AG09319 (cell line): ENCODE measurements at regions not wholly inside any gene's neighbourhood (a gene's known extent, or its start where the extent isn't known, plus 50 kb on each side); places are given as distances from the start of the nearest gene placed in this dataset.

Experiments used
- DNase-seq: peaks from one replicate; pipeline ENCODE4 v3.0.0-alpha.2; 2010; ENCODE audit warnings: low read depth; ENCODE audit errors: extremely low read depth
- TF ChIP-seq, protein P1 (sequence below): IDR thresholded peaks from 2 replicates; pipeline ENCODE4 v1.5.1; 2011; ENCODE audit warnings: low read depth, mild to moderate bottlenecking, inconsistent platforms, low read length, moderate library complexity

GRCh38 chr1:214208460-214208859, 72.5 kb upstream of the SMYD2 start:
- DNase-seq = no peak

DNA sequence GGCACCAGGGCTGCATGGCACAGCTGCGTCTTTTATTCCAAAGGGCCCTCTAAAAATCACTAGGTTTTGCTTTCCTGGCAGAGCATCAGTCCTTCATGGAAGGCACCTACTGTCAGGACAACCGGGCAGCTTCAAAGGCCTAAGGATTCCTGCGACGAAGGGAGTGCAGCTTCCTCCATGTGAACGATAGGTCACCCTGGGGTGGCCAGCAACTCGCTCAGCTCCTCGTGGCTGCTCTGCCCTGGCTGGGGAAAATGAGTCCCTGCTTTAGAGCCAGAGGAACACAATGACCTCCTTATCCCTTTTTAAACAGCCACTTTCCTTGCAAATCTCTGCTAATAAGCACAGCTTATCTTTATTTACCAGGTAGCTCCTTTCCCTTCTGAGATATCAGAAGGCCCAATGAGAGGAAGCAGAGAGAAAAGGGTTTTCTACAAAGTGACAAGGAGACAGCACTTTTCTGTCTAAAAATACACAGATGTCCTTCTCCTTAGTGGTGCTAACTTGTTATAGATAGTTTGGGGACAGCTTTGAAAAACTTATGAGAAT, 71.6 kb upstream of the SMYD2 start:
- DNase-seq = no peak
- TF ChIP-seq, protein P1, sequence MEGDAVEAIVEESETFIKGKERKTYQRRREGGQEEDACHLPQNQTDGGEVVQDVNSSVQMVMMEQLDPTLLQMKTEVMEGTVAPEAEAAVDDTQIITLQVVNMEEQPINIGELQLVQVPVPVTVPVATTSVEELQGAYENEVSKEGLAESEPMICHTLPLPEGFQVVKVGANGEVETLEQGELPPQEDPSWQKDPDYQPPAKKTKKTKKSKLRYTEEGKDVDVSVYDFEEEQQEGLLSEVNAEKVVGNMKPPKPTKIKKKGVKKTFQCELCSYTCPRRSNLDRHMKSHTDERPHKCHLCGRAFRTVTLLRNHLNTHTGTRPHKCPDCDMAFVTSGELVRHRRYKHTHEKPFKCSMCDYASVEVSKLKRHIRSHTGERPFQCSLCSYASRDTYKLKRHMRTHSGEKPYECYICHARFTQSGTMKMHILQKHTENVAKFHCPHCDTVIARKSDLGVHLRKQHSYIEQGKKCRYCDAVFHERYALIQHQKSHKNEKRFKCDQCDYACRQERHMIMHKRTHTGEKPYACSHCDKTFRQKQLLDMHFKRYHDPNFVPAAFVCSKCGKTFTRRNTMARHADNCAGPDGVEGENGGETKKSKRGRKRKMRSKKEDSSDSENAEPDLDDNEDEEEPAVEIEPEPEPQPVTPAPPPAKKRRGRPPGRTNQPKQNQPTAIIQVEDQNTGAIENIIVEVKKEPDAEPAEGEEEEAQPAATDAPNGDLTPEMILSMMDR = no peak

More at GRCh38 chr1:214208460-214208859, 72.5 kb upstream of the SMYD2 start:
- TF ChIP-seq, protein P1 = no peak

- no peak for DNase-seq
- TF ChIP-seq, protein P1 = no peak
Observed at GRCh38 chr1:214213136-214213535, 67.8 kb upstream of the SMYD2 start.

DNA sequence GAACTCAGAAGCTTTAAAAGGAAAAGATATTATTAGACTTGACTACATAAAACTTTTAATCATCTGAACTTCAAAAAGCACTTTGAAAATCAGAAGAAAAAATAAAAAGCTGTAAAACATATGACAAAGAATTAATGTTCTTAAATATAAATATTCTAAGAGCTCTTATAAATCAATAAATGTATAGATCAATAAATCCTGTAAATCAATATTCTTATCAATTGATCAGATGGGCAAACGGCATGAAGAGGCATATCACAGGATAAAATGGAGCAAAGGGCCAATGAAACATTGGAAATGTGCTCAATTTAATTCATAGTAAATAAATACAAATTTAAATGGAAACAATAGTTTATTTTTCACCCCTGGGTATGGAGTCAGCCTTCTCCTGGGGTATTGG, 66.1 kb upstream of the SMYD2 start:
- DNase-seq = no peak
- TF ChIP-seq, protein P1 = no peak

DNA sequence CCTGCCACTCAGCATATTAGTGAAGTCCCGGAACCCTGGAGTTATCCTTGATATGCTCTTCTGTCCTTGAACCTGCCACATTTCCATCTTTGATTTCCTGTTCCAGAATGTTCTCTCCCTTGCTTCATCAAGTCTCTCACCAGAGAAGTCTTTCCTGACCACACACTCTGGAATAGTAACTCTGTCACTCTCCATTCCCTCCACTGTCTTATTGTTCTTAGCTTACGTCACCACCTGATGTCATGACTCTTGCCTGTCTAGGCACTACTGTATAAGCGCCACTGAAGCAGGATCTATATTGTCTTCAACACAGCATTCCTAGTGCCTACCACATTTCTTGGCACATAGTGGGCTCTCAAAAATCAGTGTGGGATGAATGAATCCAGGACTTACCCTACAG, 65.4 kb upstream of the SMYD2 start:
- TF ChIP-seq, protein P1 = no peak

DNA sequence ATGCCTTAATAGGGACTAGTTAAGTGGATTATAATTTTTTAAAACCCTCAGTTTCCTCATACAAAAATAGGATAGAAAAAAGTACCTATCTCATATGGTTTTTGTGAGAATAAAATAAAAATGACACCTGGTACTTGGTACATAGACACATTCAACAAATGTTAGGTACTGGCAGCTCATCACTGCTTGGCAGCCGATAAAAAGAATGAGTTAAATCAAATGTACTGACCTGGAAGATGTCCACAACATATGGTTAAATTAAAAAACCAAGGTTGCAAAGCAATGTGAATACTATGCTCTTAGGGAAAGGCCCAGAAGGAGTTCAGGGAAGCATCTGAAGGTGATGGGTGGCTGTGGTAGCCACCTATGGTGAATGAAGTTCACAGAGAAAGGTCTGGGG, 64.9 kb upstream of the SMYD2 start:
- TF ChIP-seq, protein P1 = no peak
- no peak for DNase-seq

More for the DNA sequence above, 65.4 kb upstream of the SMYD2 start:
- DNase-seq = no peak

DNA sequence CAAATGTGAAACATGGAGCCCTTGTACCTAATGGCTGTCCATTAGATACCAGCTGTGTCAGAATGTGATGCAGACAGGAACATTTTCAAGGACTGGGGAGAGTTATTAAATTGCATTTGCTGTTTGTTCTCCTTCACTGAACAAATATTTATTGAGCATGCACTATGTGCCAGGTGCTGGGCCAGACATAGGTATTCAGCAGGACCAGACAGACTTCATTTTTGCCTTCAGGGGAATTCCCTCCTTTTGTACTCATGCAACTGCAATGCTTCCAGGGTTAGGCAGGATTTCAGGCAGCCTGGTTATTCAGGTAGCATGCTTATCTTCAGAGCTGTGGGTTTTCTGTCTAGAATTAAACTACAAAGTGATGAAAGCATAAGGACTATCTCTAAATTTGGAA, 64.2 kb upstream of the SMYD2 start:
- no peak for DNase-seq
- TF ChIP-seq, protein P1 = no peak
